WI38 (cell line): ENCODE measurements at regions not wholly inside any gene's neighbourhood (a gene's known extent, or its start where the extent isn't known, plus 50 kb on each side); places are given as distances from the start of the nearest gene placed in this dataset.

ENCODE experiments used
- H3K4me3 ChIP-seq: 2 replicates; pipeline ENCODE4 v1.5.1; 2011; ENCODE audit warnings: low read depth, mild to moderate bottlenecking, control low read depth, low read length
- TF ChIP-seq, protein P1 (sequence below): IDR thresholded peaks from 2 replicates; pipeline ENCODE4 v1.5.1; 2012; ENCODE audit warnings: low read depth, mild to moderate bottlenecking, control low read depth, low read length

DNA sequence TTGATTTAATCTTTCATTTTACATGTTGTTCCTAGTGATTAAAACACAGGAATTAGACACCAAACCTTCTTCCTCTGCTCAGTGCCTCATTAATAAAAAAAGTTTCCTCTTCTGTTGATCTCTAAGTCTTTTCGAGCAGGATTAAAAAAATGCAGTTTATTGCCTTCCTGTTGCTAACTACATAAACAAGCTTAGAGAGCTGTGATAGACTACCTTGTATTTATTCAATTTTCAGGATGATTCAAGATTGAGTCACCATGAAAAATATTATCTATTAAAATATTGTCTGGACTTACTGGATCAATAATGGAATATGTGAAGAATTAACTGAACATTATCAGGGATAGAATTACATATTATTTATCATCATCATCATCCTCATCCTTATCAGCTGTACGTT lies 1089.6 kb upstream of the CNTNAP5 start:
- TF ChIP-seq, protein P1, sequence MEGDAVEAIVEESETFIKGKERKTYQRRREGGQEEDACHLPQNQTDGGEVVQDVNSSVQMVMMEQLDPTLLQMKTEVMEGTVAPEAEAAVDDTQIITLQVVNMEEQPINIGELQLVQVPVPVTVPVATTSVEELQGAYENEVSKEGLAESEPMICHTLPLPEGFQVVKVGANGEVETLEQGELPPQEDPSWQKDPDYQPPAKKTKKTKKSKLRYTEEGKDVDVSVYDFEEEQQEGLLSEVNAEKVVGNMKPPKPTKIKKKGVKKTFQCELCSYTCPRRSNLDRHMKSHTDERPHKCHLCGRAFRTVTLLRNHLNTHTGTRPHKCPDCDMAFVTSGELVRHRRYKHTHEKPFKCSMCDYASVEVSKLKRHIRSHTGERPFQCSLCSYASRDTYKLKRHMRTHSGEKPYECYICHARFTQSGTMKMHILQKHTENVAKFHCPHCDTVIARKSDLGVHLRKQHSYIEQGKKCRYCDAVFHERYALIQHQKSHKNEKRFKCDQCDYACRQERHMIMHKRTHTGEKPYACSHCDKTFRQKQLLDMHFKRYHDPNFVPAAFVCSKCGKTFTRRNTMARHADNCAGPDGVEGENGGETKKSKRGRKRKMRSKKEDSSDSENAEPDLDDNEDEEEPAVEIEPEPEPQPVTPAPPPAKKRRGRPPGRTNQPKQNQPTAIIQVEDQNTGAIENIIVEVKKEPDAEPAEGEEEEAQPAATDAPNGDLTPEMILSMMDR: no peak
- H3K4me3 ChIP-seq: no peak overlapping the region

DNA sequence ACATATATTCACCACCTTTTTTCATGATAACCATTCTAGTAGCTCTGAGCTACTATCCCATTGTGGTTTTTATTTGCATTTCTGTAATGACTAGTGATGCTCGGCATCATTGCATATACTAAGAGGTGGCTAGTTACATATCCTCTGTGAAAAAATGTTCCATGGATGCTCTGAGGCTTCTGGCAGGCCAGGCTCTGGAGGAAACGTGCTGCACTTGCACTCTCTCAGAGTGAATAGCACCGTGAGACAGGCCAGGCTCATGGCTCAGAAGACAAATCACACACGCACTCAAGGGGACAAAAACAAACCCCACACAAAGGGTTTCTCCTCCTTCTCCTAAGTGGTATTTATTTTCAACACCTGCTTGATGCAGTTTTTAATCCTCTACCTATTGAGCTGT lies 1085.3 kb upstream of the CNTNAP5 start:
- TF ChIP-seq, protein P1: no peak
- H3K4me3 ChIP-seq: no peak overlapping the region

DNA sequence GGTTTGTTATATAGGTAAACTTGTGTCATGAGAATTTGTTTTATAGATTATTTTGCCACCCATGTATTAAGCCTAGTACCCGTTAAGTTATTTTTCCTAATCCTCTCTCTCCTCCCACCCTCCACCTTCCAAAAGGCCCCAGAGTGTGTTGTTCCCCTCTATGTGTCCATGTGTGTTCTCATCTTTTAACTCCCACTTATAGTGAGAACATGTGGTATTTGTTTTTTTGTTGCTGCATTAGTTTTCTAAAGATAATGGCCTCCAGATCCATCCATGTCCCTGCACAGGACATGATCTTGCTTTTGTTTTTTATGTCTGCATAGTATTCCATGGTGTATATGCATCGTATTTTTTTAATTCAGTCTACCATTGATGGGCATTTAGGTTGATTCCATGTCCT lies 1075.6 kb upstream of the CNTNAP5 start:
- TF ChIP-seq, protein P1: no peak

DNA sequence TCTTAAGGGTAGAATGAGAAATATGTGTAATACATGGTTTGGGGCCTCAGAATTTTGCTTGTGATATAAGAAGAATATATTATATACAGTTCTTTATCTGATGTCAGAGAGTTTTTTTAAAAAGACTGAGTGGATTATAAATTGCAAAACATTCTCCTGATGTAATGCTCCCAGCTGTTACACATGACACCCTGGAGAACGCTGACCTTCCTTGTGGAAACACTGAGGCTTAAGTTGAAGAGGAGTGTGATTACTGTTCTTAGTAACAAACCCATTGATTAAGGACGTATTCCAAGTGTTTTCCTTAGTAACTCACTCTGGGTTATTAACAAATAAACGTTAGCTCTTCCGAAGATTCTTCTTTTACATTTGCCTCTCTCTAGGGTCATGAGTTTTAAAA lies 1069.3 kb upstream of the CNTNAP5 start:
- TF ChIP-seq, protein P1: no peak

More for the DNA sequence above, 1075.6 kb upstream of the CNTNAP5 start:
- no peak overlapping the region for H3K4me3 ChIP-seq

DNA sequence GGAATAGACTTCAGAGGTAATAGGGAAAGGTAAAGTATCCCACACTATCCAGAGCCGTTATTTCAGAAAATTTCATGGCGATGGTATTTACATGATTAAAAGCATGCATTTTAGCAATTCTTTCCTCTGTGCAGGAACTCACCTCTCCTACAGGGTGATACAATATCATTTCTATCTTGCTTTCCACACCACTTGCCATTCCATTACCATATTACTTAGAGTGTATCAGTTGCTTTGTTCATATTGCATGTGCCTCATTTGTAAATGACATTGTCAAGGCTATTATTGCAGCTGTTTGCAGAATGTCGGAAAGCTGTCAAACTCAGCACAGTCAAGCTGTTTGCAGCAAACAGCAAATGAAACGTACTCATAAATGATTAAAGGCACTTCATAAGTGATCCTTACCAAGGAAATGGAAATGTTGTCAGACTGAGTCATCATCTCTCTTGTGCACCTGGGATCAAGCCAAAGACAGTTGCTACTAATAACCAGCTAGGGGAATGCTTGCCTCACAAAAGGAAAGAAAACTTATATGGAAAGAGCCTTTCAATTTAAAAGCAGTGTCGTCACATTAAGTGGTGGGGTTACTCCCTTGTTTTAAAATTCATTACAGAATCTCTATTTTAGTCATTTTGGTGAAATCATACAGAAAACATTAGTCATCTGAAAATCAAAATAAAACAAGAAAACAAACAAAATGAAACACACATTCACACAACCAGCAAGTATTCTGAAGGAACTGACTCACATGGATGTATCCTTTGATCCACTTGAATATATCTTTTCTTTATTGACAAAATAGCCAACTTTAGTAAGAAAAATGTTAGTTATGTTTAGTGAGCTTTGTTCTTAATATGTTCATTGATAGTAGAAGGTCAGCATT lies 1064.1 kb upstream of the CNTNAP5 start:
- TF ChIP-seq, protein P1: no peak

More for the DNA sequence above, 1069.3 kb upstream of the CNTNAP5 start:
- H3K4me3 ChIP-seq: no peak overlapping the region

DNA sequence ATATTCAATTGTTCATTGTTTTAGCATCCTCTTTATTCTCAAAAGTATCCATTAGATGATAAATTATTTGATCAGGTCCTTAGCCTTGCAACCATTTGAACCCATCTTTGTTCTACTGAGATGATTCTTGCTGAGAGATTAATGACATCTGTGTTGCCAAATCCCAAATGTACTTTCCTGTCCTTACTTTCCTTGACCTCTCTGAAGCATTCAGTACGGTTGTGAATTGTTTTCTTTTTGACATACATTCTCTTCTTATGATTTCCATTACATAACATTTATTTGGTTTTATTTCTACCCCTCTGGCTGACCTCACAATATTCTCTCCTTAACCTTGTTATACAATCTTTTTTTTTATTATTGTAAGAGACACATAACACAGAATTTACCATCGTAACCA lies 1058.6 kb upstream of the CNTNAP5 start:
- TF ChIP-seq, protein P1: no peak
- H3K4me3 ChIP-seq: no peak overlapping the region

More for the DNA sequence above, 1064.1 kb upstream of the CNTNAP5 start:
- H3K4me3 ChIP-seq: no peak overlapping the region

DNA sequence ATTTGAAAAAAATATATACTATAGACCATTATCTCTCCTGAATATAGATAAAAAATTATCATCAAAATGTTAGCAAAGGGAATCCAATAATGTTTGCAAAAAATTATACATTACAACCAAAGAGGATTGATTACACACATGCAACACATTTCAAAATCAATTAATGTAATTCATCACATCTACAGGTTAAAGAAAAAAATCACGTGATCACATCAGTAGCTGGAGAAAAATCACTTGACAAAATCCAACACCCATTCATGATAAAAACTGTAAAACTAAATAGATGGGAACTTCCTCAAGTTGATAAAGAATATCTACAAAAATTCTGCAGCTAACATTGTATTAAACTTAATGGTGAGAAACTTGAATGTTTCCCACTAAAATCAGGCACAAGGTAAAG lies 1047.5 kb upstream of the CNTNAP5 start:
- H3K4me3 ChIP-seq: no peak overlapping the region
- TF ChIP-seq, protein P1: no peak
